ENCODE measurements at regions not wholly inside any gene's neighbourhood (a gene's known extent, or its start where the extent isn't known, plus 50 kb on each side); places are given as distances from the start of the nearest gene placed in this dataset.

GRCh38 chr1:229102741-229103391 lies 168.0 kb upstream of the RAB4A start:
- H3K36me3 ChIP-seq = no peaks in the 10 kb centered on the region
- no peaks in the 10 kb centered on the region for H3K9me3 ChIP-seq
- H3K27me3 ChIP-seq = 0 out of 2 replicates have a peak, but pooled peaks cover 4% of the 10 kb centered on the region
- DNase-seq = no peak
- H3K4me3 ChIP-seq = no peak overlapping the region

GRCh38 chr1:229104654-229105053 lies 166.3 kb upstream of the RAB4A start:
- Histone ChIP-seq H3K27me3 (0 out of 2 replicates have a peak, but pooled peaks cover 4% of the 10 kb centered on the region), H3K36me3 (no peaks in the 10 kb centered on the region), H3K9me3 (no peaks in the 10 kb centered on the region), H3K4me3 (no peak overlapping the region)
- no peak for DNase-seq

- Histone ChIP-seq H3K9me3 (no peaks in the 10 kb centered on the region), H3K36me3 (no peaks in the 10 kb centered on the region), H3K4me3 (no peak overlapping the region), H3K27me3 (0 out of 2 replicates have a peak, but pooled peaks cover 4% of the 10 kb centered on the region)
- DNase-seq = no peak
Measured at GRCh38 chr1:229105109-229105508, 165.8 kb upstream of the RAB4A start.

GRCh38 chr1:229105822-229106525 lies 164.9 kb upstream of the RAB4A start:
- DNase-seq = no peak

GRCh38 chr1:229106526-229107125 lies 164.3 kb upstream of the RAB4A start:
- no peaks in the 10 kb centered on the region for H3K9me3 ChIP-seq

More at GRCh38 chr1:229105822-229106525, 164.9 kb upstream of the RAB4A start:
- no peak overlapping the region for H3K4me3 ChIP-seq
- H3K9me3 ChIP-seq = no peaks in the 10 kb centered on the region
- 0 out of 2 replicates have a peak, but pooled peaks cover 4% of the 10 kb centered on the region for H3K27me3 ChIP-seq
- H3K36me3 ChIP-seq = no peaks in the 10 kb centered on the region

GRCh38 chr1:229107304-229107815 lies 163.6 kb upstream of the RAB4A start:
- no peaks in the 10 kb centered on the region for H3K36me3 ChIP-seq
- H3K27me3 ChIP-seq = 0 out of 2 replicates have a peak, but pooled peaks cover 4% of the 10 kb centered on the region
- H3K4me3 ChIP-seq = no peak overlapping the region
- no peak for DNase-seq
- no peaks in the 10 kb centered on the region for H3K9me3 ChIP-seq

More at GRCh38 chr1:229106526-229107125, 164.3 kb upstream of the RAB4A start:
- no peaks in the 10 kb centered on the region for H3K36me3 ChIP-seq
- DNase-seq = no peak
- no peak overlapping the region for H3K4me3 ChIP-seq
- H3K27me3 ChIP-seq = 0 out of 2 replicates have a peak, but pooled peaks cover 4% of the 10 kb centered on the region

- DNase-seq = no peak
- 0 out of 2 replicates have a peak, but pooled peaks cover 4% of the 10 kb centered on the region for H3K27me3 ChIP-seq
- H3K4me3 ChIP-seq = no peak overlapping the region
- H3K9me3 ChIP-seq = no peaks in the 10 kb centered on the region
- no peaks in the 10 kb centered on the region for H3K36me3 ChIP-seq
Measured at GRCh38 chr1:229107972-229108371, 162.9 kb upstream of the RAB4A start.

GRCh38 chr1:229108598-229109201 lies 162.2 kb upstream of the RAB4A start:
- Histone ChIP-seq H3K27me3 (0 out of 2 replicates have a peak, but pooled peaks cover 4% of the 10 kb centered on the region), H3K9me3 (no peaks in the 10 kb centered on the region), H3K36me3 (no peaks in the 10 kb centered on the region), H3K4me3 (no peak overlapping the region)
- no peak for DNase-seq

- Histone ChIP-seq H3K36me3 (no peaks in the 10 kb centered on the region), H3K9me3 (no peaks in the 10 kb centered on the region), H3K27me3 (0 out of 2 replicates have a peak, but pooled peaks cover 4% of the 10 kb centered on the region), H3K4me3 (no peak overlapping the region)
- no peak for DNase-seq
Measured at GRCh38 chr1:229109320-229109761, 161.6 kb upstream of the RAB4A start.

- Histone ChIP-seq H3K27me3 (0 out of 2 replicates have a peak, but pooled peaks cover 4% of the 10 kb centered on the region), H3K9me3 (no peaks in the 10 kb centered on the region), H3K36me3 (no peaks in the 10 kb centered on the region), H3K4me3 (no peak overlapping the region)
- DNase-seq = no peak
Measured at GRCh38 chr1:229110986-229111385, 159.9 kb upstream of the RAB4A start.

GRCh38 chr1:229111703-229112319 lies 159.1 kb upstream of the RAB4A start:
- no peaks in the 10 kb centered on the region for H3K36me3 ChIP-seq
- H3K9me3 ChIP-seq = no peaks in the 10 kb centered on the region
- no peak for DNase-seq
- no peak overlapping the region for H3K4me3 ChIP-seq
- 0 out of 2 replicates have a peak, but pooled peaks cover 4% of the 10 kb centered on the region for H3K27me3 ChIP-seq

- H3K27me3 ChIP-seq = no peaks in the 10 kb centered on the region
- no peak for DNase-seq
- H3K36me3 ChIP-seq = no peaks in the 10 kb centered on the region
- no peak overlapping the region for H3K4me3 ChIP-seq
- H3K9me3 ChIP-seq = no peaks in the 10 kb centered on the region
Measured at GRCh38 chr1:229112832-229113548, 157.9 kb upstream of the RAB4A start.

GRCh38 chr1:229114315-229114714 lies 156.6 kb upstream of the RAB4A start:
- no peaks in the 10 kb centered on the region for H3K27me3 ChIP-seq
- H3K9me3 ChIP-seq = no peaks in the 10 kb centered on the region
- no peaks in the 10 kb centered on the region for H3K36me3 ChIP-seq
- no peak for DNase-seq
- no peak overlapping the region for H3K4me3 ChIP-seq

- Histone ChIP-seq H3K9me3 (no peaks in the 10 kb centered on the region), H3K27me3 (no peaks in the 10 kb centered on the region), H3K4me3 (no peak overlapping the region), H3K36me3 (no peaks in the 10 kb centered on the region)
- DNase-seq = no peak
Measured at GRCh38 chr1:229114850-229115365, 156.0 kb upstream of the RAB4A start.

- no peaks in the 10 kb centered on the region for H3K9me3 ChIP-seq
- H3K36me3 ChIP-seq = no peaks in the 10 kb centered on the region
Measured at GRCh38 chr1:229116114-229116513, 154.8 kb upstream of the RAB4A start.

More at GRCh38 chr1:229116114-229116513, 154.8 kb upstream of the RAB4A start:
- H3K4me3 ChIP-seq = no peak overlapping the region
- no peaks in the 10 kb centered on the region for H3K27me3 ChIP-seq
- DNase-seq = no peak
